GM18873 (cell line): ENCODE measurements at regions not wholly inside any gene's neighbourhood (a gene's known extent, or its start where the extent isn't known, plus 50 kb on each side); places are given as distances from the start of the nearest gene placed in this dataset.

Experiments used
- ATAC-seq: cut with Tn5 transposase; IDR thresholded peaks from one replicate; pipeline ENCODE4 v1.9.1; 2021; ENCODE audit warnings: mild to moderate bottlenecking, moderate library complexity, moderate number of reproducible peaks; ENCODE audit not compliant: unreplicated experiment, low FRiP score

- ATAC-seq = no peak
Measured at GRCh38 chr2:51705417-51705816, 673.5 kb upstream of the NRXN1 start.

GRCh38 chr2:51698021-51698420, 666.1 kb upstream of the NRXN1 start:
- no peak for ATAC-seq

GRCh38 chr2:51697095-51697494, 665.2 kb upstream of the NRXN1 start:
- no peak for ATAC-seq

DNA sequence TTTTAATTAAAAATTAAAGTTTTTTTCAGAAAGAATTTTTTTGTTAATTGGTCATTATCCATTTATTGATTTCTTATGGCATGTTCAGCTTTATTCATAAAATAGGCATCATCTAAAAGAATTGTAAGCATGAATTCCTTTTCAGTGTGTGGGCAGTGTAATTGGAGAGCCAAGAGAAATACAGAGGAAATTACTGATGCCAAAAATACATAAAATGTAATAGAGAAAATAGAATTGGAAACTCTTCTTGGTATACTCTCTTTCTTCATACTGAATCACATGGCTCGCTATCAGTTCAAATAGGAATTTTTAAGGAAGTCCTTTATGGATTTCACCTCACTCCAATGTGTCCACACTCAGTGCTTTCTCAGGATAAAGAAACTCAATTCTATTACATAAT, 663.6 kb upstream of the NRXN1 start:
- ATAC-seq = no peak

DNA sequence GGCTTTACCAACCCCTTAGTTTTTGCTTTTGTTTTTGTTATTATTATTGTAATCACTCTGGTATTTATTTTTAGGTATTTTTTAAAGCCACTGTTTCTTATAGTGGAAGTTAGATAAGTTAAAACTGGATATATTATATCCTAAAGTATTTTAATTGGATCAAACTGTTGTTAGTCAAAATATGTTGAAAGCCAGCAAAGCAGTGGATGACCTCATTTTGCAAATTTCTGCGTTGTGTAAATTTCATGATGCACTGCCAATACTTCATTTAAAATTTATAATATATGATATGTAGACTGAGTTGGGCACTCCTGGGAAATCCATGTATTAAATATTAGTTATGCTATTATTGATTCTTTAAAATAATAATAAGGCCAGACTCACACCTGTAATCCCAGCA, 661.7 kb upstream of the NRXN1 start:
- ATAC-seq = no peak

- no peak for ATAC-seq
Measured at GRCh38 chr2:51681854-51682253, 649.9 kb upstream of the NRXN1 start.

DNA sequence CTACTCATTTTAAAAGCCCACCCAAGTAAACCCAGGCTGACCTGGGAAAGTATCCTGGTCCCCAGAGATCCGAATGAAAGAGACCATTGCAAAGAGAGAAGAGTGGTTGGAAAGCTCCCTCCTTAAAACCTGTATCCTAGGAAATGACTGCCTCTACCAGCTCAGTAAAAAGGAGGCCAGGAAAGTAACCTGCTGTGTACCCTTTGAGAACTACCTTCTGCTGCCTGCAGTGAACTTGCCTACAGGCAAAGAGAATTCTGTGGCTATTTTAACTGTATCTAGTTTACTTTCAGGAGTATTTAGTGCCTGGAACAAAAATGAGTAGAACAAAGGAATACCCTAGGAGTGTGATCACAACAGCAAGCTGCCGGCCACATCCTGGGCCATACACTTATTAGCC, 641.7 kb upstream of the NRXN1 start:
- ATAC-seq = no peak

DNA sequence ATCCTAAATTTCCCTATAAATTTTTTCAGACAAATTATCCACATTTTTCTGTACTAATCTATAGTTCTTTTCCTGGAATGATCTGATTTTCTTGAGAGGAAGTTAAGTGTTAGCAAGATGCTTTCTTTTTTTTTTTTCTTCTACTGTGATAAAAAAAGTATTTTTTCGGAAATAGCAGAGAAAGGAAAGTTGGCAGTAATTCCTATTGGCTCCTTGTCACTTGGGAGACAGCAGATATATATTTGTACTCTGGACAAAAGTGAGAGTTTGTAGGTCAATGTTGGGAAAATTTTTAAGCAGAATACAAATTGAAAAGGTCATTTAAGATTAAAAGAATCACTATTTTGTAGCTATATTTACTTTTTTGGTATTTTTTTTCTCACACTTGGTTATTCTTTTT, 635.7 kb upstream of the NRXN1 start:
- no peak for ATAC-seq

DNA sequence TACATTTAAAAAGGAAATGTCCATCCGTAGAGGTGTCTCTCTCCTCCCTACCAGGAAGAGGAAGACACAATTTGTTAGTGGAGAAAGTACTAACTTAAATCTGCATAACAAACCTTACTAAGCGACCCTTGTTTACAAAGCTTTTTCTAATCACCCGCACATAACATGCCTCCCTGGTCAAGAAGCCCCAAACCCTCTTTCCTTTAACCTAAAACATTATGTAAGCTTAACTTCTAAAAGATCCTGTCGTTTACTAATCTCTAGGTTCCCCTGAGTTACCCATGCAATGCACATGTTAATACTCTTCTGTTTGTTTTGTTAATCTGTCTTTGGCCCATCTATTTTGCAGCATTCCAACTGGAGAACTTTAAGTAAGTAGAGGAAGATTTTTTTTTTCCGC, 630.3 kb upstream of the NRXN1 start:
- no peak for ATAC-seq

DNA sequence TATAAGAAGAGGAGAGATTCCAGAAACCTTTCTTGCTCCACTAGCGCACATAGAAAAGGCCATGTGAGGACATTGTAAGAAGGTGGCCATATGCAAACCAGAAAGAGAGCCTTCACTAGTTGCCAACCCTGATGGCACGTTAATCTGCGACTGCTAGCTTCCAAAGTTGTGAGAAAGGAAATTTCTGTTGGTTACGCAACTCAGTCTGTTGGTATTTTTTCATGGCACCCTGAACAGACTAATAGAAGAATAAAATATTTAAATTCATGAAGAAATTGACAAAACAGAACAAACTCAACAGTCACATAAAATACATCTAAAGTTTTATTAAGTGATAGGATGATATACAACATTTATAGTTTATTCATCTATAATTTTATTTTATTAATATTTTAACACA, 625.9 kb upstream of the NRXN1 start:
- no peak for ATAC-seq

- no peak for ATAC-seq
Measured at GRCh38 chr2:51650769-51651168, 618.8 kb upstream of the NRXN1 start.

GRCh38 chr2:51649366-51649765, 617.4 kb upstream of the NRXN1 start:
- no peak for ATAC-seq

GRCh38 chr2:51638811-51639210, 606.9 kb upstream of the NRXN1 start:
- ATAC-seq = no peak

DNA sequence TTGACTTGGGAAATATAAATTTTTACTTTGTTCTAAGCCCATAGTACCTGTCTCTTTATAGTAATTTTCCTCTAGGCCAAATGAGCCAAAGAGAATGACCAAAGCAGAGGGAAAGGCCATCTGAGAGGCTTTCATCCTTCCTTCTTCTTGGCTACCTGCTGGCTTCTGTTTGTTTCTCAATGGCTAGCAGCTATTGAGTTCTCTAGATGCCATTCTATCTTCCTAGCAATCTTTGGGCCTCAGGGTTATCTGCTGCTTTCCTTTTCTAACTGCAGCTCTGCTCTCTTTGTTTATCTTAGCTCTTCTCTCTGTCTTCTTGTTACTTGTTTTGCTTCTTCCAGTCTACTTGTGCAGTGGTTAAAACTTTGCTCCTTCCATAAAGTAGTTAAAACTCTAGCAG, 601.1 kb upstream of the NRXN1 start:
- no peak for ATAC-seq

GRCh38 chr2:51629406-51629805, 597.5 kb upstream of the NRXN1 start:
- ATAC-seq = no peak

DNA sequence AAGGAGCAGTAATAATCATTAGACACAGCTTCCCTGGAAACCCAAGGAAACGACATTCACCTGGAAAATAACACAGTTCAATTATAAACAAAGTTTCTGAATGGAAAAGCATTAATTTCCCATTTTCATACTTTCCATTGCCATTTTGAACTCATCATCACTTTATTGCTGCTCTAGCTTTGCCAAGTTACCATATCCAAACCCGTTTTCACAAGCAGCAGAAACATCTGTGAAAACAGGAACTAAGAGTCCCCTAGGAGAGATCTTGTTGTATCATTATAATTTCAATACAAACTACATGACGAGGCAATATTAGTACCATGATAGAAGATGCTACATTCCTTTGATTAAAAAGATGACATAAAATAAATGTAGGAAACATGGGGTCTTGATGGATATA, 597.0 kb upstream of the NRXN1 start:
- ATAC-seq = no peak

DNA sequence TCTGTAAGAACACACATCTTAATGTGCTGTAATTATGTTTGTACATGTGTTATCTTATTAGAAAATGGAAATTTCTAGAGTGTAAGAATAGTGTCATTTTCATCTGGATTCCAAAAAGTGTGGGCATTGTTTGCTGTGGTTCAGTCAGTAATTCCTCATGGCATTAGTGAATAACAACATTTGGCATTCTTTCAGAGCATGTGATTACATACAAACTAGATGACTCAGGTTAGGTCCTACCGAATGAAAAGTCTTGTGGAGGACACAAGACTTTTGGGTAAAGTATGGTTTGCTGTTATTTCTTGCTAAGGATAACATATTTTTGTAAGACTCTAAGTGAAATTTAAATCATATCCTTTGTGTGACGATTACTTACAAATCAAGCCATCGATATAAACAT, 593.1 kb upstream of the NRXN1 start:
- ATAC-seq = no peak

DNA sequence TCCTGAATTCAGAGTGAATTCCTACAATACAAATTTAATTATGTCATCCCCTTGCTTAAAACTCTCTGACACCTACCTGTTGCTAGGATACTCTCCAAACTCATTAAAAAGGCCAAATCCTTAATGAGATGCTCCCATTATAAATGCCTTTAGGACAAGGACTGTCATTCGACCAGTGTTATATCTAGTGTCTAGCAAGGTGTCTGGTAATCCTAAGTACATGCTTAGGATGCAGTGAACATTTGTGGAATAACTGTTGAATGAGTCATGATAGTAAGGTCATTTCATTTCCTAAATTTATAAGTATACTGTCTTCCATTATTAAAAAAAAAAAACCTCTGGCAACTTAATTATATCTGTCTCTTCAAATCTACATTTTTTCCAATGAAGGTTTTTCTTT, 588.9 kb upstream of the NRXN1 start:
- no peak for ATAC-seq

GRCh38 chr2:51619961-51620360, 588.0 kb upstream of the NRXN1 start:
- no peak for ATAC-seq

DNA sequence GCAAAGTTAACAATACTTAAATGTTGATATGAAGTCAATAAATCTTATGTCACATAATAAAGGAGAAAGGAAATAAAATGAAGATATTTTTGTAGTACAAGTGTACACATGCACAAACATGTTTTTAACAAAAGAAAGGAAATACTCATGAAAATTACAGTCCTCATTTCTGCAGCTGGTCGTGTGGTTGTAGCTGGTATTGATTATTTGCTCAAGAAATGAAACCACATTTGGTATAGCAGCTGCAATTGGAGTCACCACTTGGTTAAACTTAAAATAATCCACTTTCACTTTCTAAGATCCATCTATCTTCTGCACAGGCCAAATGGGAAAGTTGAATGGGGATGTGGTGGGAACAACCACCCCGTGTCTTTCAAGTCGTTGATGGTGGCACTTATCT, 580.5 kb upstream of the NRXN1 start:
- ATAC-seq = no peak

- ATAC-seq = no peak
Measured at GRCh38 chr2:51601706-51602105, 569.8 kb upstream of the NRXN1 start.

GRCh38 chr2:51597086-51597485, 565.2 kb upstream of the NRXN1 start:
- ATAC-seq = no peak

GRCh38 chr2:51595836-51596235, 563.9 kb upstream of the NRXN1 start:
- ATAC-seq = no peak
